ENCODE measurements at regions not wholly inside any gene's neighbourhood (a gene's known extent, or its start where the extent isn't known, plus 50 kb on each side); places are given as distances from the start of the nearest gene placed in this dataset.
"Not testable (repeated sequence)": the region's sequence is repeated elsewhere in the genome, so short reads cannot be mapped to it uniquely, and the experiment has no call there.

GRCh38 chr2:215889240-215889969, 123.9 kb downstream of the MREG start:
- not testable (repeated sequence) for H3K4me1 ChIP-seq (ENCODE audit: control insufficient read depth, insufficient read depth, low read length); H3K9me3 ChIP-seq (ENCODE audit: control insufficient read depth, insufficient read depth, low read length); H3K4me3 ChIP-seq (ENCODE audit: low read length); H3K36me3 ChIP-seq (ENCODE audit: control insufficient read depth, insufficient read depth, low read length); H3K27ac ChIP-seq (ENCODE audit: low read length); H3K27me3 ChIP-seq (ENCODE audit: control insufficient read depth, insufficient read depth, low read length); DNase-seq (ENCODE audit: low read depth, low spot score)
- WGBS (ENCODE audit: insufficient coverage, insufficient read length) = no CpG with 5 or more reads among the region's 4 CpGs

GRCh38 chr2:215888680-215889079, 124.7 kb downstream of the MREG start:
- H3K9me3 ChIP-seq (ENCODE audit: control insufficient read depth, insufficient read depth, low read length) = no peaks in the 10 kb centered on the region
- no peak overlapping the region for H3K27ac ChIP-seq (ENCODE audit: low read length)
- WGBS (ENCODE audit: insufficient coverage, insufficient read length) = no CpG with 5 or more reads among the region's 2 CpGs
- H3K27me3 ChIP-seq (ENCODE audit: control insufficient read depth, insufficient read depth, low read length) = no peaks in the 10 kb centered on the region
- H3K36me3 ChIP-seq (ENCODE audit: control insufficient read depth, insufficient read depth, low read length) = no peaks in the 10 kb centered on the region
- DNase-seq (ENCODE audit: low read depth, low spot score) = no peak
- H3K4me3 ChIP-seq (ENCODE audit: low read length) = no peak overlapping the region
- no peaks in the 10 kb centered on the region for H3K4me1 ChIP-seq (ENCODE audit: control insufficient read depth, insufficient read depth, low read length)

- WGBS (ENCODE audit: insufficient coverage, insufficient read length) = no CpG with 5 or more reads among the region's 2 CpGs
- no peaks in the 10 kb centered on the region for H3K36me3 ChIP-seq (ENCODE audit: control insufficient read depth, insufficient read depth, low read length)
- H3K27me3 ChIP-seq (ENCODE audit: control insufficient read depth, insufficient read depth, low read length) = no peaks in the 10 kb centered on the region
- no peak overlapping the region for H3K4me3 ChIP-seq (ENCODE audit: low read length)
- no peaks in the 10 kb centered on the region for H3K9me3 ChIP-seq (ENCODE audit: control insufficient read depth, insufficient read depth, low read length)
- DNase-seq (ENCODE audit: low read depth, low spot score) = no peak
- H3K27ac ChIP-seq (ENCODE audit: low read length) = no peak overlapping the region
- no peaks in the 10 kb centered on the region for H3K4me1 ChIP-seq (ENCODE audit: control insufficient read depth, insufficient read depth, low read length)
Measured at GRCh38 chr2:215887303-215887702, 126.0 kb downstream of the MREG start.

DNA sequence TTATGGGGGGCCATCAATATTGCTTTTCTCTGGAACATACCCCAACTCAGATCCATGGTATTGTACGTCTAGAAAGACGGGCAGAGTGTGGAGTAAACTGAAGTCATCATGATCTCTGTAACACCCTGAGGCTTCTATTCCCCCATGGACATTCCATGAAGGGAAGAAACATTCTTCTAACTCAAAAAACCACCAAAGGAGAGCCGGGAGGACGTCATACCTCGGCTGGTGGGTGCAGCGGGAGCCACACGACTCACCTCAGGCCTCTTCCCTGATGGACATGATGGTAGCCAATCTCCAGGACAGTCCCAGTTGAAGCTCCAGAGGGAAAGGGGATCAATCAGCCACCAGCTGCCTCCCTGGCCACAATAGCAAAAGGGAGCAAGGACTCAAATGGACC, 127.3 kb downstream of the MREG start:
- no peak for DNase-seq (ENCODE audit: low read depth, low spot score)
- H3K27me3 ChIP-seq (ENCODE audit: control insufficient read depth, insufficient read depth, low read length) = no peaks in the 10 kb centered on the region
- no peaks in the 10 kb centered on the region for H3K9me3 ChIP-seq (ENCODE audit: control insufficient read depth, insufficient read depth, low read length)
- H3K36me3 ChIP-seq (ENCODE audit: control insufficient read depth, insufficient read depth, low read length) = no peaks in the 10 kb centered on the region
- no peak overlapping the region for H3K4me3 ChIP-seq (ENCODE audit: low read length)
- H3K4me1 ChIP-seq (ENCODE audit: control insufficient read depth, insufficient read depth, low read length) = no peaks in the 10 kb centered on the region
- no CpG with 5 or more reads among the region's 7 CpGs for WGBS (ENCODE audit: insufficient coverage, insufficient read length)
- no peak overlapping the region for H3K27ac ChIP-seq (ENCODE audit: low read length)

DNA sequence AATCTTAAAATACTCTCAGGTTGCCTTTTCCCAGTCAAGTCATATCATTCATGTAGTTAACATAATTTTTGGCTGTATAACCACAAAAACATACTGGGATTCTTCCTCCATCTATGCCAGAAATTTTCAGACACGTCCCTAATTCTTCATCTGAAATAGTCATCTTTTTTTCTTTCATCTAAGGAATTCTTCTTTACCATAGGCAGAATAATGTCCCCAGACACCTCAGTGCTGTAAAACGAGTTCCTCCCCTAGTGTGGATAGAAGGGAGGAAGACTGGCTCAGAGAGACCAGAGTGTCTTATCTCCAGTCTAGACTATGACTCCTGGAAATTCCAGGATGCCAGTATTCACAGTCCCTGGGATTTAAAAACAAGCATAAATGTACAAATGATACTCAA, 127.8 kb downstream of the MREG start:
- WGBS (ENCODE audit: insufficient coverage, insufficient read length) = no CpG with 5 or more reads among the region's 2 CpGs

DNA sequence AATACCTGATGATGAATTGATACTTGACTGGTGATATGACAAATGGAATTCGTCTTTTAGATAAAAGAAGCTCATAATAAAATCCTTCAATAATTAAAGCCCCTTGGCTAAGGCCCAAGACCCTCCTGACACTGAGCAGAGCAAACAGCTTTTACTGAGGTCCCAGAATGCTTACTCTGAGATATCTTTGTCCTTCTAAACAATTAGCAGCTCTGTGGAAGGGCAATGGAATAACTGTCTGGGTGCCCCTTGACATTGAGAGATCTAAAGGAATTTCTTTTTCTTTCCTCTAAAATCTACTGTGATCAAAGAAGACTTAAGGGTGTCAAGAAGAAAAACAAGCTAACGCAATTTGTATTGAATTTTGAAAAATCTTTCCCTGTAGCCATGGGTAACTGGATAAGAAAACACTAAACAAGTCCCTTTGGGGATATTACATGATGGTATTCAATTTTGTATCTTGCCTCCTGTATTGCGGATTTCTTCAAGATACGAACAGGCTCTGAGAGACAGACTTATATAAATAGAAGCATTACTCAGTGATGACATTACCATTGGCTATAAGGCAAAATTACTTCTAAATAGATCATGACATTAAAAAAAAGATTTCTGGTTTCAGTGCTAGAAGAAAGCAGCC, 128.8 kb downstream of the MREG start:
- WGBS (ENCODE audit: insufficient coverage, insufficient read length) = no CpG with 5 or more reads among the region's 4 CpGs
- no peaks in the 10 kb centered on the region for H3K9me3 ChIP-seq (ENCODE audit: control insufficient read depth, insufficient read depth, low read length)
- H3K4me3 ChIP-seq (ENCODE audit: low read length) = no peak overlapping the region
- no peak for DNase-seq (ENCODE audit: low read depth, low spot score)
- no peak overlapping the region for H3K27ac ChIP-seq (ENCODE audit: low read length)
- H3K36me3 ChIP-seq (ENCODE audit: control insufficient read depth, insufficient read depth, low read length) = no peaks in the 10 kb centered on the region
- H3K27me3 ChIP-seq (ENCODE audit: control insufficient read depth, insufficient read depth, low read length) = no peaks in the 10 kb centered on the region
- H3K4me1 ChIP-seq (ENCODE audit: control insufficient read depth, insufficient read depth, low read length) = no peaks in the 10 kb centered on the region

More for the DNA sequence above, 127.8 kb downstream of the MREG start:
- Histone ChIP-seq H3K4me1 (ENCODE audit: control insufficient read depth, insufficient read depth, low read length) (no peaks in the 10 kb centered on the region), H3K4me3 (ENCODE audit: low read length) (no peak overlapping the region), H3K27me3 (ENCODE audit: control insufficient read depth, insufficient read depth, low read length) (no peaks in the 10 kb centered on the region), H3K9me3 (ENCODE audit: control insufficient read depth, insufficient read depth, low read length) (no peaks in the 10 kb centered on the region), H3K36me3 (ENCODE audit: control insufficient read depth, insufficient read depth, low read length) (no peaks in the 10 kb centered on the region), H3K27ac (ENCODE audit: low read length) (no peak overlapping the region)
- DNase-seq (ENCODE audit: low read depth, low spot score) = no peak

GRCh38 chr2:215883799-215884198, 129.6 kb downstream of the MREG start:
- Histone ChIP-seq H3K36me3 (ENCODE audit: control insufficient read depth, insufficient read depth, low read length) (no peaks in the 10 kb centered on the region), H3K27ac (ENCODE audit: low read length) (no peak overlapping the region), H3K9me3 (ENCODE audit: control insufficient read depth, insufficient read depth, low read length) (no peaks in the 10 kb centered on the region), H3K27me3 (ENCODE audit: control insufficient read depth, insufficient read depth, low read length) (no peaks in the 10 kb centered on the region), H3K4me3 (ENCODE audit: low read length) (no peak overlapping the region), H3K4me1 (ENCODE audit: control insufficient read depth, insufficient read depth, low read length) (no peaks in the 10 kb centered on the region)
- no peak for DNase-seq (ENCODE audit: low read depth, low spot score)

DNA sequence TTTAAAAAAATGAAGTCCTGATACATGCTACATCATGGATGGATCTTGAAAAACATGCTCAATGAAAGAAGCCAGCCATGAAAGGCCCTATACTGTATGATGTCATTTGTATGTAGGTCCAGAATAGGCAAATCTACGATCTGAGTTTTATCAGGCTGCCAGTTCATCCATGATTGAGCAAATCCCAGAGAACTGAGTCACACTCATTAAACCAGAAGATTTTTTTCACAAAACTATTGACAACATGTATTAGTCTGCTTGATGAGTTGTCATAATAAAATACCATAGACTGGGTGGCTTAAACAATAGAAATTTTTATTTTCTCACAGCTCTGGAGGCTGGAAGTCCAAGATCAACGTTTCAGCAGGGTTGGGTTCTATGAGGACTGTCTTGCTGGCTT, 130.7 kb downstream of the MREG start:
- no peaks in the 10 kb centered on the region for H3K36me3 ChIP-seq (ENCODE audit: control insufficient read depth, insufficient read depth, low read length)
- H3K9me3 ChIP-seq (ENCODE audit: control insufficient read depth, insufficient read depth, low read length) = no peaks in the 10 kb centered on the region
- H3K27me3 ChIP-seq (ENCODE audit: control insufficient read depth, insufficient read depth, low read length) = no peaks in the 10 kb centered on the region
- no peak overlapping the region for H3K27ac ChIP-seq (ENCODE audit: low read length)
- no peaks in the 10 kb centered on the region for H3K4me1 ChIP-seq (ENCODE audit: control insufficient read depth, insufficient read depth, low read length)
- DNase-seq (ENCODE audit: low read depth, low spot score) = no peak
- H3K4me3 ChIP-seq (ENCODE audit: low read length) = no peak overlapping the region
- no CpG with 5 or more reads among the region's 2 CpGs for WGBS (ENCODE audit: insufficient coverage, insufficient read length)

DNA sequence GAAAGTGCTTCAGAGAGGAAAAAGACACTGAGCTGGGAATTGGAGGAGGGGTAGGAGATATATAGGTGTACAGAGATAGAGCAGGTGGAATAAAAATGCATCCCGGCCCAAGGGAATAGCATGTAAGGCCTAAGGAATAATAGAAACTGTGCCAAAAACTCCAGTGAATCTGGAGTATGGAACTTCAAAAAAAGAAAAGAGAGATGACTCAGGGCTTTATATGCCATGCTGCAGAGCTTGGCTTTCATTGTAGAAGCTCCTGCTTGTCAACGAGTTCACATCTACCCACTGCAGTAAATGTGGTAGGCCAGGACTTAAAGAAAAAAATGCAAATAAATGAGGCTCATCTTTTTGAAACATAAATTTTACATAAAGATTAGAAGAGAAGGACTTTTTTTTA, 131.8 kb downstream of the MREG start:
- no peaks in the 10 kb centered on the region for H3K27me3 ChIP-seq (ENCODE audit: control insufficient read depth, insufficient read depth, low read length)
- H3K4me1 ChIP-seq (ENCODE audit: control insufficient read depth, insufficient read depth, low read length) = no peaks in the 10 kb centered on the region
- whole genome bisulfite sequencing (ENCODE audit: insufficient coverage, insufficient read length) = no CpG with 5 or more reads among the region's 2 CpGs
- no peak for DNase-seq (ENCODE audit: low read depth, low spot score)
- no peaks in the 10 kb centered on the region for H3K36me3 ChIP-seq (ENCODE audit: control insufficient read depth, insufficient read depth, low read length)
- no peak overlapping the region for H3K4me3 ChIP-seq (ENCODE audit: low read length)
- no peak overlapping the region for H3K27ac ChIP-seq (ENCODE audit: low read length)
- no peaks in the 10 kb centered on the region for H3K9me3 ChIP-seq (ENCODE audit: control insufficient read depth, insufficient read depth, low read length)

- no CpG with 5 or more reads among the region's 4 CpGs for WGBS (ENCODE audit: insufficient coverage, insufficient read length)
- Histone ChIP-seq H3K36me3 (ENCODE audit: control insufficient read depth, insufficient read depth, low read length) (no peaks in the 10 kb centered on the region), H3K4me3 (ENCODE audit: low read length) (no peak overlapping the region), H3K4me1 (ENCODE audit: control insufficient read depth, insufficient read depth, low read length) (no peaks in the 10 kb centered on the region), H3K27ac (ENCODE audit: low read length) (no peak overlapping the region), H3K9me3 (ENCODE audit: control insufficient read depth, insufficient read depth, low read length) (no peaks in the 10 kb centered on the region), H3K27me3 (ENCODE audit: control insufficient read depth, insufficient read depth, low read length) (no peaks in the 10 kb centered on the region)
- DNase-seq (ENCODE audit: low read depth, low spot score) = no peak
Measured at GRCh38 chr2:215880970-215881369, 132.4 kb downstream of the MREG start.

Data from iPS DF 6.9 (cell line).